GM19240 (cell line): ENCODE measurements at regions not wholly inside any gene's neighbourhood (a gene's known extent, or its start where the extent isn't known, plus 50 kb on each side); places are given as distances from the start of the nearest gene placed in this dataset.
"Not testable (repeated sequence)": the region's sequence is repeated elsewhere in the genome, so short reads cannot be mapped to it uniquely, and the experiment has no call there.

ENCODE experiments used
- DNase-seq: peaks from one replicate; pipeline ENCODE4 v3.0.0; 2011; ENCODE audit warnings: low spot score; ENCODE audit not compliant: insufficient read length

DNA sequence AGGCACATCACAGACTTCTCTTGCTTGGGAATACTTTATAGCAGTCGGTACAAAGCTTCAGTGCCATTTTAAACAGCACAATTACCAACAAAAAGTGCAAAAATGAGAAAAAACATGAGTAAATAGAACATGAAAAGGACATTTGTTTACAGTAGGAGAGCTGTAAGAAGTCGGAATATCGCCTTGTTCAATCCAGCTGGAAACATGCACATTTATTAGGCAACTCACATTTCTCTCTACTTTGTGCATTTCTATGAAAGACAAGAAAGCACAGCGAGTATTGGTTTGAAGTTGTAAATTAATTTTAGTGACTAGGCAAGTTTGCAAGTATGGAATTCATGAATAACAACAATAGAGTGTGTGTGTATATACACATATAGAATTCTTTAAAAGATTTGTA, 484.7 kb downstream of the DACH1 start:
- no peak for DNase-seq

DNA sequence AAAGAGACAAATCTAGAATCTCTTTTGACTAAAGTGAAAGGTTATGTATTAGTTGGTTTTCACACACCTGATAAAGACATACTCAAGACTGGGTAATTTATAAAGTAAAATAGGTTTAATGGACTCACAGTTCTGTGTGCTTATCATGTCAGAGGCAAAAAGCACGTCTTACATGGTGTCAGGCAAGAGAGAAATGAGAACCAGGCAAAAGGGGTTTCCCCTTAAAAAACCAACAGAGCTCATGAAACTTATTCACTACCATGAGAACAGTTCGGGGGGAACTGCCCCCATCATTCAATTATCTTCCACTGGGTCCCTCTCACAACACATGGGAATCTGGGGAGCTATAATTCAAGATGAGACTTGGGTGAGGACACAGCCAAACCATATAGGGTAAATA, 486.8 kb downstream of the DACH1 start:
- DNase-seq: no peak

DNA sequence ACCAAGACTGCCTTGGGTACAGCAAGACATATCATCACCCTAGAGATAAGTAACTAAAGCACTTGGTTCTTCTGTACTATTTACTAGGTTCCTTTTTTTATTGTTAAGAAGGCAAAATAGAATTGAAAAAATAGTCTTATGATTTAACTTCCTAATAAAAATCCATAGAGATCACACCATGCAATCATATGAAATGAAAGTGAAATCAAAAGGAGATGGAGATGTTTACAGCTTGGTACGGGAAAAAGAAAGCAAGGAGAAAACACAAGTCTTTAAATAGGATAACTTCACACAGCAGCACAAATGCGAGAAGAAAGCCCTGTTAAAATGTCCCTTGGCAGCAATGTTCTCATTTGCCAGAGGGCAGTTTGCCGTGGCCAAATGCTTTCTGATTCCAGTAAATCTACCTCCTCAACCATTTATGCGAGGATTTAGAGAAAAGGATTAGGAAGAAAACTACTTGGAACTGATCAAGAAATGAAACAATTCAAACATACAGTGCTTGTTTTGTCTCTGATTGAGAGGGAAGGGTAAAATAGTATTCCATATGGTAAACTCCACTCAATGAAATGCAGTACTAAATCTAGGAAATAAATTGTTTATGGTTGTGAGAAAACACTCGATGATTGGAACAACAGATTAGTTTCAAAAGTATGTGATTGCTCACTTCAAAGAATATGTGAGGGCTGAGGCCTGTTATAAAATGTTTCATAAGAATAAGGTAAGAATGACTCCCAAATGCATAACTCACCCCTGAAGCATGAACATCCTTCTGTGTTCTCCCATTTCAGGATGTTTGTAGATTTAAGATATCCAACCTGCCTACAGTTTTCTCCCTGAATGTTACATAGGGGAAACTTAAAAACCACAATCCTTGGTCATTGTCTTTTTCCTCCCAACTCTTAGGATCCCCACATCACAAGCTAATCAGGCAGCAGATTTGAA, 487.8 kb downstream of the DACH1 start:
- DNase-seq: no peak

DNA sequence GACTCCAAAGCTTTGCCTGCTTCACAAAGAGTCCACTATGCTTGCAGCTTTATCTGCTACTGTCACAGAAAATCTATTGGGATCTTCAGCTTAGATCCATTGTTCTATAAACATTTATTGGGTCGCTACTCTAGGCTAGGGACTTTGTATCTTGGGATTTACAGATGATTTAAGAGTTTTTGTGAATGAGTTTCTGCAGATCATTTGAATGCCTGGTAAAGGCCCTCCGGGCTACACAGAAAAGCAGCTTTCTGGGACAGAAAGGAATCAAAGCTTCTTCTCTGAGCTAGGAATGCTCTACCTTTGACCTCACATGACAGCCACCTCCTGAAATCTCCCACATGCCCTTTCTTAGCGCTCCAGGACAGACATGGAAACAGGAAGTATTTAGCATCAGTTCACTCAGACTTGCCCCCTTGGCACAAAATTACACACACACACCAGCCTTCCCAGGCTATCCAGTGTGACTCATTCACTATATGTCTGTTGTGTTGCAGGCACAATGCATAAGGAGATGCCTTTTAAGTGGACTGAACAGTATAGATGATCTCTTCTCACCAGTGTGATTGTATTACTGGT, 492.4 kb downstream of the DACH1 start:
- no peak for DNase-seq

DNA sequence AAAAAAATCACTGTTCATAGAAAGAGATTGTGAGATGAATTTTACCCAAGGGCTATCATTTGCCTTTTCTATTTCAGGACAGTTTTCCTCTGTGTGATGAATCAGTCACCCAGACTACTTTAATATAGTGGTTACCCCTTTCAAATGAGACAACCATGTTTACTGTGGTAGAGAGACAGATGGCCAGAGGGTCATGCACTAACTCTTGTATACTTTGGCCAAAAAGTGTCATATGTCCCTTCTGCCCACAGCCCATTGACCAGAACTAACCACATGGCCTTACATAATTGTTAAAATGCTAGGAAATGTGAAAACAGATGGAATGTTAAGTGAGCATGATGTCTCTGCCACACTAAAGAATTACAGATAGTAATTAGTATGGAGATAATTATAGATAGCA, 498.7 kb downstream of the DACH1 start:
- no peak for DNase-seq

DNA sequence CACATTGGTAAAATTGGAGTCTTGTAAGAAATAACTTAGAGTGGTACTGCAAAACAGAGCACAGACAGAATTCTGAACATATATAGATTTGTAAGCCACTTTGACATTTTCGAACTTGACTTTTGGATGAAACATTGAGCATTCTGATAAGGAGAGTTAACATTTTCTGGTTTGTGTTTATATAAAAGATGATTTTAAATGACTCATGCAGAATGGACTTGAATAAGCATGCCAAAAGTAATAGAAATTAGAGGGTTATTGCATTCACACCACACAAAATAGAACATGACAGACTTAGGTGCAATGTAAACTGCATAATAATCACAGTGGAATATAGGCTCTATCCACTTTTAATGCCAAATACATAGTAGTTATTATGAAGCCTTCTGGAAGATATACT, 507.0 kb downstream of the DACH1 start:
- DNase-seq: no peak

DNA sequence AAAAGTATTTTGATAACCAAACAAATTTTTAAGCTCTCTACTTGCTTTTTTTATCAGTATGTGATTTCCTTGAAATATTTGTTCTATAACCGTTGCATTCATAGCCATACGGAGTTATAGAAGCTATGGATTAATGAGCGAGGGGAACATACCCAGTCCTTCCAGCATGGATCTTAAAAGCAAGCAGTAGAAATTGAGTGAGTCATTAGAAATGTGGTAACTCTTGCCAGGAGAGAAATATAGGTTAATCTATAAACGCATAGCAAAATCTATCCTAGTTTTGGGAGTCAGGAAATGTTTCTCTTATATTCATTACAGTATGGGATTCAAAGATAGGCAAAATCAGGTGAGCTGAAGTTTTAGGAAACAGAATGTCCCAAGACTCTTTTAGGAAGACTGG, 507.4 kb downstream of the DACH1 start:
- DNase-seq: no peak

DNA sequence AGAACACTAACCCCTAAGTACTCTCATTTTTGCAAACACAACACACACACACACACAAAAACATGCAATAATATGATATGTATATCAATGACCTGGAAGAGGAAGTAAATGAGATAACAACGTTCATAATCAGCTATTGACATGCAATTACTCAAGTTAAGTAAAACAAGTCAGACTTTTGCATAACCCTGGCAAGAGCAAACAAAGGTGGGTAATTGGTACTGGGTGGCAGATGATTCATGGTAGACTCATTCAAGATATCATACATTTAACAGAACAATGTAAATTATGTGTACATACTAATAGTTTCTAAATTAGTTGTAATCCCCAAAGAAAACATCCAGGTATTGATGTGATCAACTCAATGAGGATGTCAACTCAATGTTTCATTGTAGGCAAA, 508.8 kb downstream of the DACH1 start:
- DNase-seq: no peak

DNA sequence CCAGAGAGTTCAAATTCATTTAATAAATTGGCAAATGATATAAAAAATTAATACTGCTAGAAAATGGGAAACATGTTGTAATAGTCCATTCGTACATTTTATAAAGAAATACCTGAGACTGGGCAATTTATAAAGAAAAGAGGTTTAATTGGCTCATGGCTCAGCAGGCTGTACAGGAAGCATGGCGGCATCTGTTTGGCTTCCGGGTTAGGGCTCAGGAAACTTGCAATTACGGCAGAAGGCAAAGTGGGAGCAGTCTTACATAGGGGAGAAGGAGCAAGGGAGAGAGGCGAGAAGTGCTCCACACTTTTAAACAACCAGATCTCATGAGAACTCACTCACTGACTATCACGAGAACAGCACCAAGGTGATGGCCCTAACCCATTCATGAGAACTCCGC, 512.0 kb downstream of the DACH1 start:
- DNase-seq: no peak

DNA sequence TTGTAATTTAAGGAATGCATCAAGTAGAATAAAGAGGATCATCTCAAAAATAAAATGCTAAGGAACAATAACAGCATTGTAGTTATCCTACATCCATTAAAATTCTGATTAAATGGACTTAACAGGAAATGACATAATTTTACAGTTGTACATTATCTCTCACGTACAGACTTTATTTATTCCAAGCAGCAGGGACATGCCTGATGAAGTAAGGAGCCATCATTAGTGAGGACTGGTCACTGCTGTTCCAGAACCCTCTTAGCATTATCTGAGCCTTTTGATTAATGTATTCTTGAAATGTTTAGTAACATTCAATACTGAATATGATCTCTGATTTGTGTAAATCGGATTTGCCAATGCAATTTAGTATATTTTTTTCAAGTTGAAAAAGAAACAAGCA, 516.1 kb downstream of the DACH1 start:
- DNase-seq: no peak

DNA sequence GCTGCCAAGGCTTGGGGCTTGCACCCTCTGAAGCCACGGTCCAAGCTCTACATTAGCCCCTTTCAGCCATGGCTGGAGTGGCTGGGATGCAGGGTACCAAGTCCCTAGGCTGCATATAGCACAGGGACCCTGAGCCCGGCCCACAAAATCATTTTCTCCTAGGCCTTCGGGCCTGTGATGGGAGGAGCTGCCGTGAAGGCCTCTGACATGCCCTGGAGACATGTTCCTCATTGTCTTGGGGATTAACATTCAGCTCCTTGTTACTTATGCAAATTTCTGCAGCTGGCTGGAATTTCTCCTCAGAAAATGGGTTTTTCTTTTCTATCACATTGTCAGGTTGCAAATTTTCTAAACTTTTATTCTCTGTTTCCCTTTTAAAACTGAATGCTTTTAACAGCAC, 521.1 kb downstream of the DACH1 start:
- not testable (repeated sequence) for DNase-seq

DNA sequence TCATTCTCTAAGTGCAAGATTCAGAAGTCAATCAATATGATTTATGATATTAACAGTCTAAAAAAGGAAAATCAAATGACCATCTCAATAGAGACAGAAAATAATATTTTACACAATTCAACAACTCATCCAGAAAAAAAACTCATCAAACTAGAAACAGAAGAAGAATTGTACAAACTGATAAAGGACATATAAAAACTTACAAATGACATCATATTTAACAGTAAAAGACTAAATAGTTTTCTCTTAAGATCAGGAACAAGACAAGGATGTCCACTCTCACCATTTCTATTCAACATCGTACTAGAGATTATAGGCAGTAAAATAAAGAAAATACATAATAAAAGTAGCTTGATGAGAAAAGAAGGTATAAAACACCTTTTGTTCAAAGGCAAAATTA, 527.3 kb downstream of the DACH1 start:
- no peak for DNase-seq

DNA sequence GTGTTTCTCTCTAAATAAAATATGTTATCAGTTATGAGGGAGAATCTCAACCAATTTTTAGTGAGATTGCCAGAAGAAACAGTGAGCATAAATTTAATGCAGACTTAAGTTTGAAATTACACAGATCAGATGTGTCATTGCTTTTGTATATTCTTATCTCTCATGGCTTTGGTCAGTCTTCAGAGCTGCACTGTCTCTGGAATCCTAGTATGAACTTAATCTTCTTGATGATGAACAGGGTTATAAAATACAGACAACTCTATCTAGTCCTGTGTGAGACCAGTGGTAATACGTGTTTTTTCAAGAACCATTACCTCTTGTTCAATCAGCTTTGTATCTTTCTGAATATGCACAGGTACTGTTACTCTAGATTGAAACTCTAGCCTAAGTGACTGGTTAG, 528.0 kb downstream of the DACH1 start:
- DNase-seq: no peak

DNA sequence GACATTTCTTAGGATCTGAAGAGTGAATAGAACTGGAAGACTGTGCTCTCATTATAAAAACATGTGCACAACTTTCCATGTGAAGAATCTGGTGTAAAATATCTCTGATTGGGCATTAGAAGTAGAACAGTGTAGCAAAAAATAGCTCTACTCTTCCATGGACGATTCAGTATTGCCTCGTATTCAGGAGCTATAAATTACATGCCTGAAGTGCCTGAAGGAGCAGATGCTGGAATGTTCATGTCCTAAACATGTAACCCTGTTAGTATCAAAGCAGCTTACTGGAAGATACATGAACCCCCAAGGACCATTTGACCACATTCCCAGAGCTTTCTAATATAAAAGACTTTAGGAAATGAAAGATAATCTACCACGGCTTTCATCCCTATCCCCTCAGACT, 528.9 kb downstream of the DACH1 start:
- no peak for DNase-seq

DNA sequence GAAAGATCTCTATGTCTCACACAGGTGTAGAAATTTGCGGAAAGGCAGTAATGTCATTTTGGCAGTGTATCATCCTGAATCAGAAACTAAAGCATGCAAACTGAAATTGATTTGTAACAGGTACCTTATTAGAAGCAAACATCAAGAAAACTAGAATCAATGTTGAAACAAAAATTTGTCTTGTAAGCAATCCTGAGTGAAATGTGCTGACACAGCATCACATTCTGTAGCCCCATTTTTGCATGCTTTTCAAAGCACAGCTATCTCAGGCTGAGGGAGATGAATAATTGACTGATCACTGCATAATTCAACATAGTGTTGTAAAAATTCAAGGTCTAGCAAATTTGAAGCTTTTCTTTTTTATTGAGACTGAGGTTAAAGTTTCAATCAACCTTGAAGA, 539.7 kb downstream of the DACH1 start:
- DNase-seq: no peak

DNA sequence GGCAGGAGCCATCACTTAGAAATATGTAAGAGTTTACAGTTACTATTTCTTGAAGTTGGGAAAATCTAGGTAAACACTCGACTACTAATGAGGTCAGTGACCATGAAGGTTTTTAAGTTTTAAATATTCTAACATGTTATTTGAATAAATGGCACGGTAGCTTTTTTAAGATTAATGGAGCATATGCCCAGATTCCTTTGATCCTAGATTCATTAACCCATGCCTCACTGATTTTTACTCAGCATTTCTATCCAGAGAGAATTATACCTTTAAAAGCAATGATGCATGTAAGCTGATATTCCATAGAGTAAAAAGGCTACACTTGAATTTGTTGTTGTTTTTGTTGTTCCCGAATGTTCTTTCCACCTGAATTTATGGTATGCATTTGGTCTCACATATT, 541.4 kb downstream of the DACH1 start:
- DNase-seq: no peak

DNA sequence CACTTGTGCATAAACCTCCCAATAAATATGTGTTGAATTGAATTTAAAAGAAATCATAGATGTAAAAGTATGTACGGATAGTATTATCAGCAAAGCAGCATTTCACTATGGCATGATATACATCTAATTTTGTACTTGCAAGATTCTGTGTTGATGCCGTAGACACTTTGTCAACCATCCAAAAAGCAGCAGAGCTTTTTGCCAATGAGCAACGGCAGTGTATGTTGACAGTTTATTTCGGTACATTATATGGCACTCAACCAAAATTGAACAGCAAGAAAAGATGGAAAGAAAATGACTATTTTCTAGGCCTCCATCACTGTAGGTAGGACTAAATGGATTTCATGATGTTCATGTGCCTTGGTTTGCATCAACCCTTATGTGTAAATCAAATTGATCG, 543.7 kb downstream of the DACH1 start:
- DNase-seq: no peak

DNA sequence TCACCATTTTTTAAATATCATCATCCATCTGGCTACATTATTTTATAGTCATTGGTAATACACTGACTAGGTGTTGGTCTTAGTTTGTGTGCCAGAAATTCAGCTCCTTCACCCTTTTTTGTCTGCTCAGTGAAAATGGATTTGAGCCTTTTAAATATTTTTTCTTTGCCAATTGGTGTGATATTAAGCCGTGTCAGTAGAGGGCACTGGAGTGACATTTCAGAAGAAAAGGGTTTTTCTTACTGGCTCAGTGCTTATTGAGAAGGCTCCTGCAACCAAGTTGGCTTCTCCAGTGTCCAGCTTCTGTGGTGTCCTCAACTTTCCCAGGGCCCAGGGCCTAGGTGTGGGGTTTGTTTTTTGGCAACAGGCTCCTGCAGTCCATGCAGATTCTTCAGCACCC, 546.6 kb downstream of the DACH1 start:
- peak; percentile 0 for DNase-seq

DNA sequence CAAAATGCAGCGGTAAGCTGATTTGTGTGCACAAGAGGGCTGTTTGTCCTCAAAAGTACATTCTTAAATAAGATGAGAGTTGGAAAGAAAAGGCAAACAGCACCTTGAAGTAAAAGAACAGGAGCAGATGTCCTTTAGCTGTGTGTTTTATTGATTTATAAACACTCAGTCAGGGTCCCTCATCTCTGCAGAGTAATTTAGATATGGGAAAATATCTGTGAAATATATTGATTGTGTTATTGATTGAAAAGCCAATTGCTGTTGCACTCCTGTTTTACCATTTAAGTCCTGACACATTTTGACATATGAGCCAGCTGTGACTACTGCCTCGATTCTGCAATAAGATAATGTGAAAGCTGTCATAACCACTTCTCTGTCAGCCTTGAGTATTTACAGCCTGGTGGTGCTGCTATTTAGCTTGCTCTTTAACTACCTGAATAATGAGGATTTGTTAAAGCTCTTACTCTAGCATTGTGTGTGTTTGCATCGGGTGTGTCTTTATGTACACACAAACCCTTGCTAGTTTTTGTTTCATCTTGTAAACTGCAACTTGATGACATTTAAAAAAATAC, 550.1 kb downstream of the DACH1 start:
- DNase-seq: no peak

DNA sequence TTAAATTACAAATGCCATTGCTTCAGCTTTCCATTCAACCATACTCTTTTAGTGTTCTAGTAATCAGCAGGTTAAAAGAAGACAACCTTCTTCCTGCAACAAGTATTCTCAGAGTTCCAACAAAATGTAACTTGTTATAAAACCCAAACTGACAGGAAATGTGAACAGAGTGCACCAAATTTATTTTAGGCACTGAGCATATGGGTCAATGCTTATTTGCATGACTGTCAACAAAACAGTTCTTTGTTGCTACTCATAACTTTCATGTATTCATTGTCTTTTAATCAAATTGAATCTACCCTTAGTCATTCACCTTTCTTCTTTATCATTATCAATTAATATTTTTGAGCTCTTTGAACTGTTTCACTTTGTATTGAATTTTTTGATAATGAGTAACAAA, 554.1 kb downstream of the DACH1 start:
- no peak for DNase-seq

DNA sequence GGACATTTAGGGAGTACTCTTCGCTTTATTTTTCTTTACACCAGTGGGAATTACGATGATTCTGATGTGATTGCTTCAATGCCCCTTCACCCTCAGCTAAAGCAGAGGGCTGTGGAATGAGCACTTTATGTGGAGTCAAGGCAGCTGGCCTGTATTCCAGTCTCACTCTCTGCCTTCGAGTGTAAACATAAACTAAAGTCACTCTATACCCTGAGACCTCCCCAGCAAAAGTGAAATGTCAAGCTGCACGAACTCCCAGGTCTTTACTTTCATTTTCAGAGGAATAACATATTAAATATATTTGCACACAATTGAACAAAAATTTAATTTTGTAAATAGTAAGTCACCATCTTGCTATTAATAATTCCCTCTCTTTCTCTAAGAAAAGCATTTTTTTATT, 557.1 kb downstream of the DACH1 start:
- no peak for DNase-seq

DNA sequence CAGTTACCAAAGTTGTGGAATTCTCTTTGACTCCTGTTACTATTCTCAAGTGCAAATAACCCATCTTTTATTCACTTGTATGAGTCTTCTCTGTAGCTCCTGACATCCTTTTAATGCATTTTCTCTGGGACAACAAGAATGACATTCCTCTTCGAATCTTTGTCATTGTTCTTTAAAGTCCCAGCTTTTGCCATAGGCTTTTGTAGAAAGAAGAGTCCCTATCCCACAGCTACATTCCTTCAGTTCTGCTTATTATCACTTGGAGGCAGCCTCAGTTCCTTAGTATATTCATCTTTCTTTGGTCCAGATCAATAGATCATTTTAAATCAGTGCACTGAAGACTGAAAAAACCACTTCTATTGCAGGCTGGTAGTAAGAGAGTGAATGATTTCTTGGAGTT, 560.2 kb downstream of the DACH1 start:
- no peak for DNase-seq

DNA sequence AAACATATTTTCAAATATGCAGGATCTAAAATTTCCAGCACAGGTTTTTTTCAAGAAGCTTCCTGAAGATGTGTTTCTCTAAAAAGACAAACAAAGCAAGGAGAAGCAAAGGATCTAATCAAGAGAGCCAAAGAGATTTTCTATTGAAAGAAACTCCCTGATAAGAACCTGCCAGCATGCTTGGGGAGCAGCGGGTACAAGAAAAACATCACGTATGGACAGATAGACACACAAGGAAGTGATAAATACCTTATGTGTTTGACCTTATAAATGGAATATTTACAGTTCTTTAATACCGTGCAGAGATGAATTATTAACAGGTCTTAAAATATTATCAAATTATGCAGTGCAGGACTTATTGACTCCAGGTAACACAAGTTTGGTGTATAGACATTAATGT, 562.1 kb downstream of the DACH1 start:
- no peak for DNase-seq
